ENCODE measurements at regions not wholly inside any gene's neighbourhood (a gene's known extent, or its start where the extent isn't known, plus 50 kb on each side); places are given as distances from the start of the nearest gene placed in this dataset.

- H3K27ac Mint-ChIP-seq (ENCODE audit: unreplicated experiment) = no peak overlapping the region
- intact Hi-C loops (cut with micrococcal nuclease; ENCODE audit: unreplicated experiment) = no loop called here
- CTCF ChIA-PET = no interaction called here
Observed at GRCh38 chr1:96185181-96185580, 536.4 kb upstream of the PTBP2 start.

GRCh38 chr1:96187020-96187419 is 534.6 kb upstream of the PTBP2 start:
- CTCF ChIA-PET = no interaction called here
- peaks cover 15% of the 10 kb centered on the region for H3K9me3 Mint-ChIP-seq (ENCODE audit: low read depth, unreplicated experiment)
- H3K4me1 Mint-ChIP-seq (ENCODE audit: low read depth, unreplicated experiment) = no peaks in the 10 kb centered on the region
- no peaks in the 10 kb centered on the region for H3K27me3 Mint-ChIP-seq (ENCODE audit: unreplicated experiment)
- TF ChIP-seq CTCF (IDR thresholded peaks at IDR 0.05; ENCODE audit: unreplicated experiment) = no peak
- intact Hi-C loops (cut with micrococcal nuclease; ENCODE audit: unreplicated experiment) = no loop called here
- no peaks in the 10 kb centered on the region for H3K36me3 Mint-ChIP-seq (ENCODE audit: insufficient read depth, unreplicated experiment)
- DNase-seq = no peak
- BruUV-seq (replicated peaks) = no TSS peak
- H3K4me3 Mint-ChIP-seq (ENCODE audit: low read depth, unreplicated experiment) = no peak overlapping the region
- no peak overlapping the region for H3K27ac Mint-ChIP-seq (ENCODE audit: unreplicated experiment)

More at GRCh38 chr1:96185181-96185580, 536.4 kb upstream of the PTBP2 start:
- Mint-ChIP-seq H3K9me3 (ENCODE audit: low read depth, unreplicated experiment) (peaks cover 5% of the 10 kb centered on the region), H3K4me3 (ENCODE audit: low read depth, unreplicated experiment) (no peak overlapping the region), H3K36me3 (ENCODE audit: insufficient read depth, unreplicated experiment) (no peaks in the 10 kb centered on the region), H3K4me1 (ENCODE audit: low read depth, unreplicated experiment) (no peaks in the 10 kb centered on the region), H3K27me3 (ENCODE audit: unreplicated experiment) (no peaks in the 10 kb centered on the region)
- DNase-seq = no peak
- no peak for TF ChIP-seq CTCF (IDR thresholded peaks at IDR 0.05; ENCODE audit: unreplicated experiment)
- no TSS peak for BruUV-seq (replicated peaks)

GRCh38 chr1:96191165-96191564 is 530.4 kb upstream of the PTBP2 start:
- Mint-ChIP-seq H3K9me3 (ENCODE audit: low read depth, unreplicated experiment) (peaks cover 18% of the 10 kb centered on the region), H3K4me1 (ENCODE audit: low read depth, unreplicated experiment) (no peaks in the 10 kb centered on the region), H3K36me3 (ENCODE audit: insufficient read depth, unreplicated experiment) (no peaks in the 10 kb centered on the region), H3K27ac (ENCODE audit: unreplicated experiment) (no peak overlapping the region), H3K27me3 (ENCODE audit: unreplicated experiment) (no peaks in the 10 kb centered on the region), H3K4me3 (ENCODE audit: low read depth, unreplicated experiment) (no peak overlapping the region)
- CTCF ChIA-PET = no interaction called here
- DNase-seq = no peak
- no TSS peak for BruUV-seq (replicated peaks)
- intact Hi-C loops (cut with micrococcal nuclease; ENCODE audit: unreplicated experiment) = no loop called here
- TF ChIP-seq CTCF (IDR thresholded peaks at IDR 0.05; ENCODE audit: unreplicated experiment) = no peak

GRCh38 chr1:96206451-96206850 is 515.1 kb upstream of the PTBP2 start:
- H3K9me3 Mint-ChIP-seq (ENCODE audit: low read depth, unreplicated experiment) = no peaks in the 10 kb centered on the region
- no TSS peak for BruUV-seq (replicated peaks)

More at GRCh38 chr1:96206451-96206850, 515.1 kb upstream of the PTBP2 start:
- intact Hi-C loops (cut with micrococcal nuclease; ENCODE audit: unreplicated experiment) = no loop called here
- H3K27me3 Mint-ChIP-seq (ENCODE audit: unreplicated experiment) = no peaks in the 10 kb centered on the region
- TF ChIP-seq CTCF (IDR thresholded peaks at IDR 0.05; ENCODE audit: unreplicated experiment) = no peak
- H3K4me3 Mint-ChIP-seq (ENCODE audit: low read depth, unreplicated experiment) = no peak overlapping the region
- H3K27ac Mint-ChIP-seq (ENCODE audit: unreplicated experiment) = no peak overlapping the region
- no peaks in the 10 kb centered on the region for H3K36me3 Mint-ChIP-seq (ENCODE audit: insufficient read depth, unreplicated experiment)
- CTCF ChIA-PET = no interaction called here
- no peak for DNase-seq
- no peaks in the 10 kb centered on the region for H3K4me1 Mint-ChIP-seq (ENCODE audit: low read depth, unreplicated experiment)

All from Calu3 (cell line).